Pancreas (tissue), 10 donors: ENCODE measurements at regions not wholly inside any gene's neighbourhood (a gene's known extent, or its start where the extent isn't known, plus 50 kb on each side); places are given as distances from the start of the nearest gene placed in this dataset.
A peak's percentile ranks its signal among the peaks of the same experiment; 100 is the strongest.

Experiments
- ATAC-seq, 4 donors: fragments of 200-7000 bp; cut with Tn5 transposase; one replicate each; pipeline versions ENCODE4 v1.8.0 to v1.9.1; 2020; ENCODE audit warnings: mild to moderate bottlenecking in 4 of 4, moderate library complexity in 4 of 4
- DNase-seq, 6 donors: peaks; one replicate each; pipeline ENCODE4 v3.0.0-alpha.2; 2020
- FAIRE-seq: peaks from 2 replicates; lab custom pipeline; 2012; peaks lifted over from hg19 to GRCh38; lab: Jason Lieb, UNC
- H3K27ac ChIP-seq, 4 donors: fragments of 200-600 bp; sonication (generic); 1 replicate in 3 of 4; 2 replicates in 1 of 4; pipeline versions ENCODE4 v1.5.0 to v1.8.0; 2020
- H3K27me3 ChIP-seq, 4 donors: fragments of 200-600 bp; one replicate each; pipeline ENCODE4 v1.8.0; 2021
- H3K36me3 ChIP-seq, 3 donors: fragments of 200-600 bp; sonication (generic) in 1 of 3; one replicate each; pipeline versions ENCODE4 v1.5.0 to v1.8.0; 2020 to 2021
- H3K4me1 ChIP-seq, 3 donors: fragments of 200-600 bp; one replicate each; pipeline ENCODE4 v1.8.0; 2021
- H3K4me3 ChIP-seq, 4 donors: fragments of 200-600 bp; sonication (generic) in 2 of 4; one replicate each; pipeline versions ENCODE4 v1.5.0 to v1.8.0; 2020 to 2021
- H3K9me3 ChIP-seq, 4 donors: fragments of 200-600 bp; one replicate each; pipeline ENCODE4 v1.8.0; 2021
- CTCF ChIP-seq, 4 donors: fragments of 200-600 bp; sonication (generic) in 3 of 4; IDR thresholded peaks; one replicate each; pipeline versions ENCODE4 v1.5.0 to v1.8.0; 2021; ENCODE audit warnings: antibody characterized with exemption in 4 of 4
- WGBS, 2 donors: extraction: QIAGEN DNeasy Blood & Tissue Kit; methylation state at CpG; one replicate each; pipeline ENCODE4 v1.1.7; 2013; 5-methylcytosine and 5-hydroxymethylcytosine counted together
- intact Hi-C, 3 donors: fragments of 100-400 bp; cut with DNase I; formaldehyde crosslinking; loops; one replicate each; pipeline versions ENCODE4 v1.11.1 to v1.14.2; 2022
- donor health status: healthy with polysubstance abuse.
- donor health status: DM: no; HTN: no; CAD: no; lungs with moderate emphysema.
- donor health status: DM: no; HTN: no; CAD: no.
- donor health status: control.
- donor health status: control.
- donor health status: Bipolar disorder and iron deficiency.
- donor health status: DM: yes; HTN: yes; CAD: no.
- donor health status: DM: no; HTN: no; CAD: no.
- donor health status: DM: no; HTN: no; CAD: no.
- donor health status: DM: yes; HTN: yes; CAD: no.

- no peaks in the 10 kb centered on the region for H3K9me3 ChIP-seq
- intact Hi-C loops: no loop called here
- no peak for TF ChIP-seq CTCF (IDR thresholded peaks at IDR 0.05)
- H3K27ac ChIP-seq: no peak overlapping the region
- peaks cover 0 to 10% (median 8%) of the 10 kb centered on the region in 3 donors for H3K4me1 ChIP-seq
- FAIRE-seq: no peak
- WGBS, 2 donors: 31 to 43% methylated on average over 2 of the region's 2 CpGs
- DNase-seq: no peak
- ATAC-seq: no peak
- no peak overlapping the region for H3K4me3 ChIP-seq
- H3K27me3 ChIP-seq: no peaks in the 10 kb centered on the region
- H3K36me3 ChIP-seq: no peaks in the 10 kb centered on the region
Observed at GRCh38 chr5:93902288-93902687, 160.9 kb upstream of the POU5F2 start.

DNA sequence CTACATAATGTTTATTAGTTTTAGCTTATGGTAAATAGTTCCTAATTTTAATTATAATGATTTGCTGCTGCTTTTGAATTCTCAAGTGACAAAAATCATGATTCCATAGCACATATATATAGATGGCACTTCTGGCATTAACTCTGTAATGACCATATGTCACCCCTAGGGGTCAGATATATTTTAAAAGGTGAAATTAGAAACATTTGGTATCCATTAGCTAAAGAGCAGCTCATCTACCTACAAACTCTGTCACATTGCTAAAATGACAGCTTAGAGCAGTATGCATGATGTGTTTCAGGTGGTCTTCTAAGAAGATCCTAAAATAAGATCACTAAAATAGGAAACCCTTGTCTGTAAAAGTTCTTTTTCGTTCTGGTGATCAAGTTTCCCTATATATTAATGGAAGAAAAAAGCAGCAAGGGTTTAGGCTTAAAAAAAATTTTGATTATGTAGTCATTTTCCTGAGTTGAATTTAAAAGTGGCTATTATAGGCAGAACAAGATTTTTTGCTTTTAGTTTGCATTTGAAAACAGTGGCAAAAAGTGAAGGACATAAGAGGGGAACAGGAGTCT lies 157.7 kb upstream of the POU5F2 start:
- DNase-seq (no peak), ATAC-seq (no peak), FAIRE-seq (no peak)
- Histone ChIP-seq H3K36me3 (no peaks in the 10 kb centered on the region), H3K27ac (no peak overlapping the region), H3K4me3 (no peak overlapping the region), H3K4me1 (peaks cover 0 to 8% (median 5%) of the 10 kb centered on the region in 3 donors), H3K9me3 (no peaks in the 10 kb centered on the region), H3K27me3 (no peaks in the 10 kb centered on the region)
- peak in 2 of 4 donors; percentile 15 to 39 for TF ChIP-seq CTCF (IDR thresholded peaks at IDR 0.05)
- 95 to 100% methylated on average over 1 of the region's 1 CpG for WGBS, 2 donors
- intact Hi-C loops: no loop called here

GRCh38 chr5:93894601-93895354 lies 153.4 kb upstream of the POU5F2 start:
- intact Hi-C loops: no loop called here
- Histone ChIP-seq H3K4me3 (no peak overlapping the region), H3K9me3 (no peaks in the 10 kb centered on the region), H3K27ac (no peak overlapping the region), H3K36me3 (no peaks in the 10 kb centered on the region), H3K4me1 (no peaks in the 10 kb centered on the region), H3K27me3 (no peaks in the 10 kb centered on the region)
- no peak for DNase-seq
- no peak for FAIRE-seq
- 61 to 64% methylated on average over 9 of the region's 9 CpGs for WGBS, 2 donors
- peak in 1 of 4 donors; percentile 12 for TF ChIP-seq CTCF (IDR thresholded peaks at IDR 0.05)
- ATAC-seq: peak in 1 of 4 donors; percentile 37

- 95 to 99% methylated on average over 5 of the region's 5 CpGs for WGBS, 2 donors
- H3K27me3 ChIP-seq: no peaks in the 10 kb centered on the region
- no peaks in the 10 kb centered on the region for H3K36me3 ChIP-seq
- ATAC-seq: no peak
- H3K27ac ChIP-seq: no peak overlapping the region
- no peak for DNase-seq
- H3K9me3 ChIP-seq: no peaks in the 10 kb centered on the region
- FAIRE-seq: no peak
- no peaks in the 10 kb centered on the region for H3K4me1 ChIP-seq
- H3K4me3 ChIP-seq: no peak overlapping the region
- intact Hi-C loops: no loop called here
- no peak for TF ChIP-seq CTCF (IDR thresholded peaks at IDR 0.05)
Observed at GRCh38 chr5:93893075-93893474, 151.7 kb upstream of the POU5F2 start.

- no peak for FAIRE-seq
- no peak overlapping the region for H3K27ac ChIP-seq
- intact Hi-C loops: no loop called here
- no peaks in the 10 kb centered on the region for H3K27me3 ChIP-seq
- no peaks in the 10 kb centered on the region for H3K4me1 ChIP-seq
- H3K4me3 ChIP-seq: no peak overlapping the region
- no peak for TF ChIP-seq CTCF (IDR thresholded peaks at IDR 0.05)
- no peak for ATAC-seq
- H3K36me3 ChIP-seq: no peaks in the 10 kb centered on the region
- no peak for DNase-seq
- no peaks in the 10 kb centered on the region for H3K9me3 ChIP-seq
Observed at GRCh38 chr5:93892481-93892880, 151.1 kb upstream of the POU5F2 start.
